ENCODE measurements at regions not wholly inside any gene's neighbourhood (a gene's known extent, or its start where the extent isn't known, plus 50 kb on each side); places are given as distances from the start of the nearest gene placed in this dataset.

DNA sequence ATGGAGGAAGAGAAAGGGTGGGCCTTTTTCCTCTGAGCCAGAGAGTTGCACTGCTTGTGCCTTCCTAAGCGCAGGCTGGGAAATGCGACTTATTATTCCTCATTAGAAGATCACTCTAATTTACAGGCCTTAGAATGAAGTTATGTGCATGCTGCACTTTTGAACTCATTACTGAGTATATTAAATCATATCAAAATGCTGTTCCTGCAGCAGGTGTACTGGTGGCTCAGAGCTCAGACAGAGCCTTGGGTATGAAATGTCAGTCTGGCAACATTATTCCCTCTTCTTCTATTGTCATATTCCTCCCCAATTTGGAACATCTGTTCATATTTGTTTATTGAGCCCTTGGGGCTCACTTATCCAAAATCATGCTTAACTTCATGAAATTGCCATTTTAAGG lies 85.5 kb downstream of the ADCYAP1 start:
- TF ChIP-seq, protein P1, sequence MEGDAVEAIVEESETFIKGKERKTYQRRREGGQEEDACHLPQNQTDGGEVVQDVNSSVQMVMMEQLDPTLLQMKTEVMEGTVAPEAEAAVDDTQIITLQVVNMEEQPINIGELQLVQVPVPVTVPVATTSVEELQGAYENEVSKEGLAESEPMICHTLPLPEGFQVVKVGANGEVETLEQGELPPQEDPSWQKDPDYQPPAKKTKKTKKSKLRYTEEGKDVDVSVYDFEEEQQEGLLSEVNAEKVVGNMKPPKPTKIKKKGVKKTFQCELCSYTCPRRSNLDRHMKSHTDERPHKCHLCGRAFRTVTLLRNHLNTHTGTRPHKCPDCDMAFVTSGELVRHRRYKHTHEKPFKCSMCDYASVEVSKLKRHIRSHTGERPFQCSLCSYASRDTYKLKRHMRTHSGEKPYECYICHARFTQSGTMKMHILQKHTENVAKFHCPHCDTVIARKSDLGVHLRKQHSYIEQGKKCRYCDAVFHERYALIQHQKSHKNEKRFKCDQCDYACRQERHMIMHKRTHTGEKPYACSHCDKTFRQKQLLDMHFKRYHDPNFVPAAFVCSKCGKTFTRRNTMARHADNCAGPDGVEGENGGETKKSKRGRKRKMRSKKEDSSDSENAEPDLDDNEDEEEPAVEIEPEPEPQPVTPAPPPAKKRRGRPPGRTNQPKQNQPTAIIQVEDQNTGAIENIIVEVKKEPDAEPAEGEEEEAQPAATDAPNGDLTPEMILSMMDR (IDR thresholded peaks at IDR 0.05; ENCODE audit: insufficient read depth, low read depth, low read length): no peak
- no peak for TF ChIP-seq EZH2 (IDR thresholded peaks at IDR 0.05; ENCODE audit: insufficient read depth, low read length)

Measured in astrocyte (in vitro differentiated cells and primary cell).